ENCODE measurements at regions not wholly inside any gene's neighbourhood (a gene's known extent, or its start where the extent isn't known, plus 50 kb on each side); places are given as distances from the start of the nearest gene placed in this dataset.

- Histone ChIP-seq H3K9me3 (ENCODE audit: control insufficient read depth, insufficient read depth, low read length) (no peaks in the 10 kb centered on the region), H3K27ac (ENCODE audit: low read depth, low read length) (no peak overlapping the region), H3K4me2 (ENCODE audit: low read length) (no peak overlapping the region), H3K79me2 (ENCODE audit: control insufficient read depth, low read length) (no peaks in the 10 kb centered on the region), H3K36me3 (ENCODE audit: control insufficient read depth, low read length) (no peaks in the 10 kb centered on the region), H3F3A (ENCODE audit: control insufficient read depth, insufficient read depth) (no peaks in the 10 kb centered on the region), H4K20me1 (ENCODE audit: control insufficient read depth, insufficient read depth, low read depth, low read length) (no peaks in the 10 kb centered on the region), H3K4me1 (ENCODE audit: control insufficient read depth, low read length) (no peaks in the 10 kb centered on the region), H3K27me3 (ENCODE audit: control insufficient read depth, low read length) (no peaks in the 10 kb centered on the region), H3K9me2 (replicated peaks; ENCODE audit: control insufficient read depth, low read length) (no peaks in the 10 kb centered on the region), H3K4me3 (ENCODE audit: low read length) (no peak overlapping the region)
- TF ChIP-seq CTCF (IDR thresholded peaks at IDR 0.05; ENCODE audit: low read depth, low read length, poor library complexity, severe bottlenecking) (no peak), EZH2phosphoT487 (IDR thresholded peaks at IDR 0.05; ENCODE audit: borderline replicate concordance, low read length) (no peak)
These were observed 585.2 kb downstream of the C12orf50 start for GRCh38 chr12:87444039-87444438.

GRCh38 chr12:87441511-87441910 is 587.7 kb downstream of the C12orf50 start:
- Histone ChIP-seq H3K27ac (ENCODE audit: low read depth, low read length) (no peak overlapping the region), H3K9me2 (replicated peaks; ENCODE audit: control insufficient read depth, low read length) (no peaks in the 10 kb centered on the region), H3K79me2 (ENCODE audit: control insufficient read depth, low read length) (no peaks in the 10 kb centered on the region), H3K9me3 (ENCODE audit: control insufficient read depth, insufficient read depth, low read length) (no peaks in the 10 kb centered on the region), H3K27me3 (ENCODE audit: control insufficient read depth, low read length) (no peaks in the 10 kb centered on the region), H3K36me3 (ENCODE audit: control insufficient read depth, low read length) (no peaks in the 10 kb centered on the region), H4K20me1 (ENCODE audit: control insufficient read depth, insufficient read depth, low read depth, low read length) (no peaks in the 10 kb centered on the region), H3K4me1 (ENCODE audit: control insufficient read depth, low read length) (no peaks in the 10 kb centered on the region), H3F3A (ENCODE audit: control insufficient read depth, insufficient read depth) (no peaks in the 10 kb centered on the region), H3K4me3 (ENCODE audit: low read length) (no peak overlapping the region), H3K4me2 (ENCODE audit: low read length) (no peak overlapping the region)
- no peak for TF ChIP-seq EZH2phosphoT487 (IDR thresholded peaks at IDR 0.05; ENCODE audit: borderline replicate concordance, low read length)
- no peak for TF ChIP-seq CTCF (IDR thresholded peaks at IDR 0.05; ENCODE audit: low read depth, low read length, poor library complexity, severe bottlenecking)

- Histone ChIP-seq H3K9me3 (ENCODE audit: control insufficient read depth, insufficient read depth, low read length) (no peaks in the 10 kb centered on the region), H4K20me1 (ENCODE audit: control insufficient read depth, insufficient read depth, low read depth, low read length) (no peaks in the 10 kb centered on the region), H3K27ac (ENCODE audit: low read depth, low read length) (no peak overlapping the region), H3K4me1 (ENCODE audit: control insufficient read depth, low read length) (no peaks in the 10 kb centered on the region), H3K27me3 (ENCODE audit: control insufficient read depth, low read length) (no peaks in the 10 kb centered on the region), H3K9me2 (replicated peaks; ENCODE audit: control insufficient read depth, low read length) (no peaks in the 10 kb centered on the region), H3K79me2 (ENCODE audit: control insufficient read depth, low read length) (no peaks in the 10 kb centered on the region), H3F3A (ENCODE audit: control insufficient read depth, insufficient read depth) (no peaks in the 10 kb centered on the region), H3K4me3 (ENCODE audit: low read length) (no peak overlapping the region), H3K4me2 (ENCODE audit: low read length) (no peak overlapping the region), H3K36me3 (ENCODE audit: control insufficient read depth, low read length) (no peaks in the 10 kb centered on the region)
- TF ChIP-seq EZH2phosphoT487 (IDR thresholded peaks at IDR 0.05; ENCODE audit: borderline replicate concordance, low read length) (no peak), CTCF (IDR thresholded peaks at IDR 0.05; ENCODE audit: low read depth, low read length, poor library complexity, severe bottlenecking) (no peak)
These were observed 589.0 kb downstream of the C12orf50 start for GRCh38 chr12:87439990-87440827.

Measured in DOHH2 (cell line).